ENCODE measurements at regions not wholly inside any gene's neighbourhood (a gene's known extent, or its start where the extent isn't known, plus 50 kb on each side); places are given as distances from the start of the nearest gene placed in this dataset.

GRCh38 chr6:113488061-113488460 is 369.1 kb upstream of the MARCKS start:
- H3K27me3 Mint-ChIP-seq (ENCODE audit: unreplicated experiment): no peaks in the 10 kb centered on the region
- TF ChIP-seq, protein P1, sequence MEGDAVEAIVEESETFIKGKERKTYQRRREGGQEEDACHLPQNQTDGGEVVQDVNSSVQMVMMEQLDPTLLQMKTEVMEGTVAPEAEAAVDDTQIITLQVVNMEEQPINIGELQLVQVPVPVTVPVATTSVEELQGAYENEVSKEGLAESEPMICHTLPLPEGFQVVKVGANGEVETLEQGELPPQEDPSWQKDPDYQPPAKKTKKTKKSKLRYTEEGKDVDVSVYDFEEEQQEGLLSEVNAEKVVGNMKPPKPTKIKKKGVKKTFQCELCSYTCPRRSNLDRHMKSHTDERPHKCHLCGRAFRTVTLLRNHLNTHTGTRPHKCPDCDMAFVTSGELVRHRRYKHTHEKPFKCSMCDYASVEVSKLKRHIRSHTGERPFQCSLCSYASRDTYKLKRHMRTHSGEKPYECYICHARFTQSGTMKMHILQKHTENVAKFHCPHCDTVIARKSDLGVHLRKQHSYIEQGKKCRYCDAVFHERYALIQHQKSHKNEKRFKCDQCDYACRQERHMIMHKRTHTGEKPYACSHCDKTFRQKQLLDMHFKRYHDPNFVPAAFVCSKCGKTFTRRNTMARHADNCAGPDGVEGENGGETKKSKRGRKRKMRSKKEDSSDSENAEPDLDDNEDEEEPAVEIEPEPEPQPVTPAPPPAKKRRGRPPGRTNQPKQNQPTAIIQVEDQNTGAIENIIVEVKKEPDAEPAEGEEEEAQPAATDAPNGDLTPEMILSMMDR (IDR thresholded peaks at IDR 0.05): no peak
- H3K9me3 Mint-ChIP-seq (ENCODE audit: unreplicated experiment): no peaks in the 10 kb centered on the region
- H3K4me3 Mint-ChIP-seq (ENCODE audit: unreplicated experiment): no peak overlapping the region
- H3K36me3 Mint-ChIP-seq (ENCODE audit: unreplicated experiment): no peaks in the 10 kb centered on the region
- H3K27ac Mint-ChIP-seq (ENCODE audit: unreplicated experiment): no peak overlapping the region
- peaks cover 12% of the 10 kb centered on the region for H3K4me1 Mint-ChIP-seq (ENCODE audit: unreplicated experiment)
- DNase-seq (ENCODE audit: extremely low spot score, unreplicated experiment): no peak

DNA sequence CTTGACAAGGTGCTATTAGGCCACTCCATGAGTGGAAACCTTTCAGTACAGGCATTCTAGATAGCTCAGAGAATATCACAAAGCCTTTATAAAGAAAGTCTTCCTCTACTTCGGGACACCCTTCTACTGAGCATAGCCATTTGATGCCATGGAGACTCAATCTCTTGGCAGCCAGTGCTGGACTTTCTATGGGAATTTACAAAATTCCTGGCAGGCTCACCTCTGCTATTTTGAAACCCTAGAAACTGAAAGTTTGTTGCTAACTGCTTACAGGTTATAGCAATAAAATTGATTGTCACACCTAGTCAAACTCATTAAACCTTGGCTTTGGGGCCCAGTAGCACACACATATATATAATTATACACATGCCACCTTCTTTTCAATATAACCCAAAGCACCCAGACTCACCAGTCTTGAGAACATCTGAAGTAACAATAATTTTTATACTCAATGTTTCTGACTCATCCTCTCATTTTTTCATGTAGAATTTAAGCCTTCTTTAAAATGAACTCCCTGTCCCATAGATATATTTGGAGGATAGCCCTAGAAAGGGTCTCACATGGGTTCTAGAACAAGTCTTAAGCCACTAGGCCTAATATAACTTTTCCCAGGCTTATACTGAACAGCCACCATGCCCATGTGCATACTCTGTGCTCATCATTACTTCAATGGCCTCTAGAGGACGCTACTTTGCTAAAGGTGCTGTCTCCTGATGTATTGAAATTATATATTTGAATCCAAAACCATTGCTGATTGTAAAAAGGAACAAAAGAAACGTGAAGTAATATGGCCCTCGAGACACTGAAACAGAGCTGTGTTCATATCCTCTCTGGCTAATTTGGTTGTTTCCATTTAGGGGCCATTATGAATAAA is 368.1 kb upstream of the MARCKS start:
- Mint-ChIP-seq H3K4me3 (ENCODE audit: unreplicated experiment) (no peak overlapping the region), H3K9me3 (ENCODE audit: unreplicated experiment) (no peaks in the 10 kb centered on the region), H3K27me3 (ENCODE audit: unreplicated experiment) (no peaks in the 10 kb centered on the region), H3K4me1 (ENCODE audit: unreplicated experiment) (peaks cover 5% of the 10 kb centered on the region), H3K27ac (ENCODE audit: unreplicated experiment) (no peak overlapping the region), H3K36me3 (ENCODE audit: unreplicated experiment) (no peaks in the 10 kb centered on the region)
- no peak for DNase-seq (ENCODE audit: extremely low spot score, unreplicated experiment)
- TF ChIP-seq, protein P1 (IDR thresholded peaks at IDR 0.05): peak; percentile 6

DNA sequence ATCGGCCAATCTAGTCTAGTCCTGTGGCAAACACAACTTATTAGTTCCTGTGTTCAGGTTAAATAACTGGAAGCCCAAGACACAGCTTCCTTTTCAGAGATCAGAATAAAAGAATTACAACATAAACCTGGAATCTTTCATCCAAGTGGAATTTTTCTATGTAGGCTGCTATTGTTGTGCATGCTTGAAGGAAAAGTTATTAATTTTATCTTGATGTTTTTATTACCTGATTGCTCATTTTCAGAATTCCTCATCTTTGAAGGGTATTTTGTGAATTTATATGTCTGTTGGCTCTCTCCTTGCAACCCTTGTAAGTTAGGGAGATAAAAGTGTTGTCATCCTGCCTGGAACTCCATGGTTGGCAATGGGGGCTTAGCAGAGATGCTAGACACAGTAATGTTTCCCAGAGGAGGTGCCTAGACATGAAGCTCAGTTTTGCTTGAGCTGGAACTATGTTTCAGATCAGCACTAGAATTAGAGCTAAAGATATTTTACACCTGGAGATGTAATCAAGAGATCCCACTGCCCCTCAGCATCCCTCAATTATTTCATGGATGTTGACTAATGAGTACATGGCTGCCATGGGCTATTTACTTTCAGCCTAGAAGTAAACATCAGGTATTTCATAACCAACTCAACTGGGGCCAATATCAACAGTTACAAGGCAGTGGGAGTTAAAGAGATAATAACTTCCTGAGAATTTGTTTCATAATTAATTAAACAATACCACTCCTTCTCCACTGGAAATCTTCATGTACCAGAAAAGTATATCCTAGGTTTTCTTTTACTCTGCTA is 367.0 kb upstream of the MARCKS start:
- TF ChIP-seq, protein P1 (IDR thresholded peaks at IDR 0.05): no peak
- Mint-ChIP-seq H3K27ac (ENCODE audit: unreplicated experiment) (no peak overlapping the region), H3K4me1 (ENCODE audit: unreplicated experiment) (peaks cover 5% of the 10 kb centered on the region), H3K36me3 (ENCODE audit: unreplicated experiment) (no peaks in the 10 kb centered on the region), H3K27me3 (ENCODE audit: unreplicated experiment) (no peaks in the 10 kb centered on the region), H3K4me3 (ENCODE audit: unreplicated experiment) (no peak overlapping the region), H3K9me3 (ENCODE audit: unreplicated experiment) (no peaks in the 10 kb centered on the region)
- no peak for DNase-seq (ENCODE audit: extremely low spot score, unreplicated experiment)

DNA sequence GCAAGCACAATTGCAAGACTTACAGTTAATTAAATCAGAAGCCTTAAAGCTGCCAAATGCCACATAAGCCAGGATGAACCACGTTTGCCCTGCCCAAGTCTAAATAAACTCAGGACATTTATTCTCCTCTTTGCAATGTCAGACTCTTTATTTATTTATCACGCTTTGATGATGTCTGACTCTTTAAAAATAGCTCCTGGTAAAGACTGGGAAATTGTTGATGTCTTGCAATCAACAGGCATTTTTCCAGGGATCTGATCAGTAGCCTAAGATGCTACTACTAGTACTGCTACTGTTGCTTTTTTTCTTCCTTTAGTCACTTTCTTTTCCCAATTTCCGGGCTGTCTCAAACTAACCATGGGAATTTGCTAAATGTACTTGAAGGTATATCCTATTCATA is 365.8 kb upstream of the MARCKS start:
- Mint-ChIP-seq H3K9me3 (ENCODE audit: unreplicated experiment) (no peaks in the 10 kb centered on the region), H3K4me3 (ENCODE audit: unreplicated experiment) (no peak overlapping the region), H3K4me1 (ENCODE audit: unreplicated experiment) (peaks cover 5% of the 10 kb centered on the region), H3K27me3 (ENCODE audit: unreplicated experiment) (no peaks in the 10 kb centered on the region), H3K36me3 (ENCODE audit: unreplicated experiment) (no peaks in the 10 kb centered on the region), H3K27ac (ENCODE audit: unreplicated experiment) (no peak overlapping the region)
- DNase-seq (ENCODE audit: extremely low spot score, unreplicated experiment): no peak
- TF ChIP-seq, protein P1 (IDR thresholded peaks at IDR 0.05): no peak

GRCh38 chr6:113493991-113494390 is 363.2 kb upstream of the MARCKS start:
- TF ChIP-seq, protein P1 (IDR thresholded peaks at IDR 0.05): no peak
- Mint-ChIP-seq H3K9me3 (ENCODE audit: unreplicated experiment) (no peaks in the 10 kb centered on the region), H3K27ac (ENCODE audit: unreplicated experiment) (no peak overlapping the region), H3K27me3 (ENCODE audit: unreplicated experiment) (no peaks in the 10 kb centered on the region), H3K4me1 (ENCODE audit: unreplicated experiment) (peaks cover 5% of the 10 kb centered on the region), H3K36me3 (ENCODE audit: unreplicated experiment) (no peaks in the 10 kb centered on the region), H3K4me3 (ENCODE audit: unreplicated experiment) (no peak overlapping the region)
- no peak for DNase-seq (ENCODE audit: extremely low spot score, unreplicated experiment)

Measured in osteocyte (in vitro differentiated cells).